ENCODE measurements at regions not wholly inside any gene's neighbourhood (a gene's known extent, or its start where the extent isn't known, plus 50 kb on each side); places are given as distances from the start of the nearest gene placed in this dataset.

- TF ChIP-seq CTCF (IDR thresholded peaks at IDR 0.05) (no peak), POLR2AphosphoS5 (IDR thresholded peaks at IDR 0.05) (no peak), EP300 (IDR thresholded peaks at IDR 0.05) (no peak), POLR2A (IDR thresholded peaks at IDR 0.05; ENCODE audit: low read depth) (no peak)
Measured at GRCh38 chr18:23380001-23380550, 73.0 kb upstream of the RIOK3 start.
